ENCODE measurements at regions not wholly inside any gene's neighbourhood (a gene's known extent, or its start where the extent isn't known, plus 50 kb on each side); places are given as distances from the start of the nearest gene placed in this dataset.

- Histone ChIP-seq H3K4me2 (ENCODE audit: low read length) (no peak overlapping the region), H4K20me1 (ENCODE audit: low read length) (no peaks in the 10 kb centered on the region), H3K27me3 (ENCODE audit: low read length) (no peaks in the 10 kb centered on the region), H3K36me3 (ENCODE audit: low read depth, low read length) (no peaks in the 10 kb centered on the region), H3K27ac (ENCODE audit: low read length) (no peak overlapping the region), H3K4me1 (ENCODE audit: insufficient read depth, low read length) (no peaks in the 10 kb centered on the region), H3K9ac (ENCODE audit: low read length) (no peak overlapping the region), H3F3A (ENCODE audit: low read length, unreplicated experiment) (no peaks in the 10 kb centered on the region), H3K79me2 (ENCODE audit: low read length) (no peaks in the 10 kb centered on the region), H3K9me2 (replicated peaks; ENCODE audit: low read length) (no peaks in the 10 kb centered on the region), H3K4me3 (ENCODE audit: low read length) (no peak overlapping the region), H3K9me3 (ENCODE audit: low read length) (no peaks in the 10 kb centered on the region), H2AFZ (ENCODE audit: low read length) (no peak overlapping the region)
- CTCF ChIA-PET: no interaction called here
- intact Hi-C loops (cut with micrococcal nuclease): no loop called here
- TF ChIP-seq EZH2phosphoT487 (IDR thresholded peaks at IDR 0.05; ENCODE audit: borderline replicate concordance, low read length) (no peak), EZH2 (IDR thresholded peaks at IDR 0.05; ENCODE audit: low read length, unreplicated experiment) (no peak), CTCF (conservative IDR thresholded peaks at IDR 0.05; ENCODE audit: low read depth, low read length) (no peak)
- POLR2A ChIA-PET (ENCODE audit: unreplicated experiment): no interaction called here
- BruUV-seq (replicated peaks): no TSS peak
- DNase-seq (no peak), ATAC-seq (no peak)
These were observed 896.7 kb upstream of the ZEB2 start for GRCh38 chr2:145416640-145417039.

- ChIA-PET CTCF (no interaction called here), POLR2A (ENCODE audit: unreplicated experiment) (no interaction called here)
- Histone ChIP-seq H3K4me1 (ENCODE audit: insufficient read depth, low read length) (no peaks in the 10 kb centered on the region), H3K27ac (ENCODE audit: low read length) (no peak overlapping the region), H3K79me2 (ENCODE audit: low read length) (no peaks in the 10 kb centered on the region), H4K20me1 (ENCODE audit: low read length) (no peaks in the 10 kb centered on the region), H2AFZ (ENCODE audit: low read length) (no peak overlapping the region), H3K36me3 (ENCODE audit: low read depth, low read length) (no peaks in the 10 kb centered on the region), H3K27me3 (ENCODE audit: low read length) (no peaks in the 10 kb centered on the region), H3K9me2 (replicated peaks; ENCODE audit: low read length) (no peaks in the 10 kb centered on the region), H3K9ac (ENCODE audit: low read length) (no peak overlapping the region), H3F3A (ENCODE audit: low read length, unreplicated experiment) (no peaks in the 10 kb centered on the region), H3K9me3 (ENCODE audit: low read length) (no peaks in the 10 kb centered on the region), H3K4me3 (ENCODE audit: low read length) (no peak overlapping the region), H3K4me2 (ENCODE audit: low read length) (no peak overlapping the region)
- TF ChIP-seq EZH2phosphoT487 (IDR thresholded peaks at IDR 0.05; ENCODE audit: borderline replicate concordance, low read length): no peak
- no peak for TF ChIP-seq EZH2 (IDR thresholded peaks at IDR 0.05; ENCODE audit: low read length, unreplicated experiment)
- no peak for TF ChIP-seq CTCF (conservative IDR thresholded peaks at IDR 0.05; ENCODE audit: low read depth, low read length)
- intact Hi-C loops (cut with micrococcal nuclease): no loop called here
- no TSS peak for BruUV-seq (replicated peaks)
- DNase-seq (no peak), ATAC-seq (no peak)
These were observed 895.2 kb upstream of the ZEB2 start for GRCh38 chr2:145415151-145415550.

- DNase-seq (no peak), ATAC-seq (no peak)
- POLR2A ChIA-PET (ENCODE audit: unreplicated experiment): no interaction called here
- Histone ChIP-seq H3K27ac (ENCODE audit: low read length) (no peak overlapping the region), H3F3A (ENCODE audit: low read length, unreplicated experiment) (no peaks in the 10 kb centered on the region), H3K4me2 (ENCODE audit: low read length) (no peak overlapping the region), H3K27me3 (ENCODE audit: low read length) (no peaks in the 10 kb centered on the region), H3K9me3 (ENCODE audit: low read length) (no peaks in the 10 kb centered on the region), H3K4me3 (ENCODE audit: low read length) (no peak overlapping the region), H2AFZ (ENCODE audit: low read length) (no peak overlapping the region), H3K9me2 (replicated peaks; ENCODE audit: low read length) (no peaks in the 10 kb centered on the region), H3K36me3 (ENCODE audit: low read depth, low read length) (no peaks in the 10 kb centered on the region), H3K4me1 (ENCODE audit: insufficient read depth, low read length) (no peaks in the 10 kb centered on the region), H3K9ac (ENCODE audit: low read length) (no peak overlapping the region), H3K79me2 (ENCODE audit: low read length) (no peaks in the 10 kb centered on the region), H4K20me1 (ENCODE audit: low read length) (no peaks in the 10 kb centered on the region)
- TF ChIP-seq CTCF (conservative IDR thresholded peaks at IDR 0.05; ENCODE audit: low read depth, low read length) (no peak), EZH2phosphoT487 (IDR thresholded peaks at IDR 0.05; ENCODE audit: borderline replicate concordance, low read length) (no peak), EZH2 (IDR thresholded peaks at IDR 0.05; ENCODE audit: low read length, unreplicated experiment) (no peak)
- CTCF ChIA-PET: no interaction called here
- BruUV-seq (replicated peaks): no TSS peak
- intact Hi-C loops (cut with micrococcal nuclease): no loop called here
These were observed 893.5 kb upstream of the ZEB2 start for GRCh38 chr2:145413261-145414030.

Data from PC-3 (cell line).